OCI-LY7 (cell line): ENCODE measurements at regions not wholly inside any gene's neighbourhood (a gene's known extent, or its start where the extent isn't known, plus 50 kb on each side); places are given as distances from the start of the nearest gene placed in this dataset.

Source experiments
- CTCF ChIP-seq: fragments of 200-600 bp; sonication (generic); conservative IDR thresholded peaks from 2 replicates; pipeline ENCODE4 v1.5.1; 2014; ENCODE audit warnings: mild to moderate bottlenecking, antibody characterized with exemption, low read length, moderate library complexity, mixed read lengths
- EZH2phosphoT487 ChIP-seq: fragments of 200-600 bp; sonication (generic); IDR thresholded peaks from 2 replicates; pipeline ENCODE4 v1.6.1; 2018; ENCODE audit warnings: low read depth, borderline replicate concordance, mild to moderate bottlenecking, mixed run types, antibody characterized with exemption, low read length, moderate library complexity, mixed read lengths

GRCh38 chr17:77493901-77494663 is 353.3 kb downstream of the SEC14L1 start:
- TF ChIP-seq CTCF, result no peak
- no peak for TF ChIP-seq EZH2phosphoT487
